Amniotic epithelial cell (primary cell): ENCODE measurements at regions not wholly inside any gene's neighbourhood (a gene's known extent, or its start where the extent isn't known, plus 50 kb on each side); places are given as distances from the start of the nearest gene placed in this dataset.
"Not testable (repeated sequence)": the region's sequence is repeated elsewhere in the genome, so short reads cannot be mapped to it uniquely, and the experiment has no call there.

Experiments used
- DNase-seq: peaks from one replicate; pipeline ENCODE4 v3.0.0-alpha.2; 2010; ENCODE audit warnings: low read depth

DNA sequence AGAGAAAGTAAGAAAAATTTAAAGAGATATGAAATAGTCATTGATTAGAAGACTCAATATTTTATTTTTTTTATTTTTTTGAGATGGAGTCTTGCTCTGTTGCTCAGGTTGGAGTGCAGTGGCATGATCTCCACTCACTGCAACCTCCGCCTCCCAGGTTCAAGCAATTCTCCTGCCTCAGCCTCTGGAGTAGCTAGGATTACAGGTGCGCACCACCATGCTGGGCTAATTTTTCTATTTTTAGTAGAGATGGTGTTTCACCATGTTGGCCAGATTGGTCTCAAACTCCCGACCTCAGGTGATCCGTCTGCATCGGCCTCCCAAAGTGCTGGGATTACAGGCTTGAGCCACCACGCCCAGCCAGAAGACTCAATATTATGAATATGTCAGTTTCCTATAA lies 672.6 kb downstream of the UQCRFS1 start:
- DNase-seq = not testable (repeated sequence)

DNA sequence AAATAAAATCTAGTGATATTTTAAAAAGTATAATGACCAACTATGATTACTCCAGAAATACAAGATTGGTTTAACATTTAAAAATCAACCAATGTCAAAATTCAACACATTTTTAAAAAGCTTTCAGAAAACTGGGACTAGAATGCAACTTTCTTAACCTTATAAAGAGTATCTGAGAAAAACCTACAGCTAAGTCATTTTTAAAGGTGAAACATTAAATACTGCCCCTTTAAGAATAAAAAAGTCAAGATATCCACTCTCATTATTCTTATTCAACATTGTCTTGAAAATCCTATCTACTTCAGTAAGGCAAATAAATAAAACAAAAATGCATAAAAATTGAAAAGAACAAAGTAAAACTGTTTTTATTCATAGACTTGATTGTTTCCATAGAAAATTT lies 673.2 kb downstream of the UQCRFS1 start:
- no peak for DNase-seq

DNA sequence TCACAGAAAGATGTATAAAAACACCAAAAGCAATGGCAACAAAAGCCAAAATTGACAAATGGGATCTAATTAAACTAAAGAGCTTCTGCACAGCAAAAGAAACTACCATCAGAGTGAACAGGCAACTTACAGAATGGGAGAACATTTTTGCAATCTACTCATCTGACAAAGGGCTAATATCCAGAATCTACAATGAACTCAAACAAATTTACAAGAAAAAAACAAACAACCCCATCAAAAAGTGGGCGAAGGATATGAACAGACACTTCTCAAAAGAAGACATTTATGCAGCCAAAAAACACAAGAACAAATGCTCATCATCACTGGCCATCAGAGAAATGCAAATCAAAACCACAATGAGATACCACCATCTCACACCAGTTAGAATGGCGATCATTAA lies 674.4 kb downstream of the UQCRFS1 start:
- DNase-seq = not testable (repeated sequence)

DNA sequence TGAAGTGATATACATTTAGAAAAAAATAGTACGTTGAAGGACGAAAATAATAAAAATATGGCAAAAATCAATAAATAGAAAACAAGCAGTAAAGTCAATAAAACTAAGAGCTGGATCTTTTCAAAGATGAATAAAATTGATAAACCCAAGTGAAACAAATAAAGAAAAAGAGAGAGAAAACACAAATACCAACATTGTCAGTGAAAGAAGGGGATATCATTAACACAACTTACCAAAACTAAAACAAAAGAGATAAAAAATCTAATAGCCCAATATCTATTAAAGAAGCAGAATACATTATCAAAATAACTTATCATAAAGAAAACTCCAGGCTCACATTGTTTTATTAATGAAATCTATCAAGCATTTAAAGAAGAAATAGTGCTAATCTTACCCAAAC lies 675.1 kb downstream of the UQCRFS1 start:
- no peak for DNase-seq

DNA sequence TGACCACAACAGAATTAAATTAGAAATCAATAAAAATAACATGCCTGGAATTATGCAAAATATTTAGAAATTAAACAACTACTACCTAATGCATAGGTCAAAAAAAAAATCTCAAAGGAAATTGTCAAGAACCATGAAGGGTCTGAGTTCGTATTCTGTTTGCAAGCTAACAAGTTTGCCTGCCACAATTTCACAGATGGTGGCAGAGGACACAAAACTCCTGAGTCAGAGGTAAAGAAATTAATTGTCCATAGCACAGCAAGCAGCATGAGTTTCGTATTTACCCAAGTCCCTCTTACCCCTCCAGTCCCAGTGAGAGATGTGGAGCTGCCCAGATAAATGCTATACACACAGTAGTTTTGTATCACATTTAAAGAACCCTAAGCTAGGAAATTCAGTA lies 675.9 kb downstream of the UQCRFS1 start:
- no peak for DNase-seq

DNA sequence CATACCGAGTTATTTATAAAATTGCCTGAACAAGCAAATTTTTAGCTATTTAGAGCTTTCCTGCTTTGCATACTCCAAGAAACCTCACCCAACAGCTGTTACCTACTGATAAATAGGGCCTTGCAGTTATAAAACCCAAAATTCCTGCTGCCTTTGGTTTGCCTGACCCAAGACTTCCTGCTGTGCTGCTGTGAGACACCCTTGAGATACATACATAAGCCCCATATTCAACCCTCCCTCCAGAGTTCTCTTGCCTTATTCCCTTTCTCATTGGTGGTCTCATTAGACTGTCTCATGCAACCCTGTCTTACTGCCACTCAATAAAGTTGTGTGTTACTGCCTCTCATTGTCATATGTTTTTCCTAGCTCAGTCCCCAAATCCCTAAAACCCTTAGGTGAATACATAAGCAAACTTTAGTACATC lies 677.6 kb downstream of the UQCRFS1 start:
- DNase-seq = no peak

- DNase-seq = no peak
These were observed 678.1 kb downstream of the UQCRFS1 start for GRCh38 chr19:28534766-28535351.

GRCh38 chr19:28532765-28533341 lies 680.1 kb downstream of the UQCRFS1 start:
- no peak for DNase-seq

- DNase-seq = no peak
These were observed 681.0 kb downstream of the UQCRFS1 start for GRCh38 chr19:28531979-28532378.

DNA sequence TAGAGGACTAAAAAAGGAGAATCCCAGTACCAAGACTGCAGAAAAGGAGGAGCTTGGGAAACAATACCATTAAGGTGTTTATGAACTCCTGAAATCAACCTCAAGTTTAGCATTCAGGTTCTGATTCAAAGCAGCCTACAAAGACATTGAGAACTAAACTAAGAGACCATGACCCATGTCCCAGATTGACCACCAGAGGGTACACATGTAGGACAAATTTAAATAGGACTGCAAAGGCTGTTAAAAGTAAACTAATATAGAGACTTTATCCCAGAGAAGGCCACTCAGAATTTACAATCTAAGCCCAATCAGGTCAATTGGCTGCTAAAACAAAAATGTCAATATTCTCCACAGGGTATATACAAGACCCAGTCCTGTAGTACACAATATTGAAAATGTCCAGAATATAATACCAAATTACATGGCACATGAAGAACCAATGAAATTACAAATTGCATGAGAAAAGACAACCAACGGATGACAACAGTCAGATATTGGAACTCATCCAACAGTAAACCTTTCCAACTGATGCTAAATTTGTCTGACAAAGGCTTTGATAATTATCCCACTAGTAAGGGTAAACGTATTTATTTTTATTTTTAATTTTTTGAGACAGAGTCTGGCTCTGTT lies 682.4 kb downstream of the UQCRFS1 start:
- DNase-seq = no peak

- DNase-seq = no peak
These were observed 686.9 kb downstream of the UQCRFS1 start for GRCh38 chr19:28526038-28526437.

GRCh38 chr19:28523619-28524018 lies 689.3 kb downstream of the UQCRFS1 start:
- DNase-seq = no peak

DNA sequence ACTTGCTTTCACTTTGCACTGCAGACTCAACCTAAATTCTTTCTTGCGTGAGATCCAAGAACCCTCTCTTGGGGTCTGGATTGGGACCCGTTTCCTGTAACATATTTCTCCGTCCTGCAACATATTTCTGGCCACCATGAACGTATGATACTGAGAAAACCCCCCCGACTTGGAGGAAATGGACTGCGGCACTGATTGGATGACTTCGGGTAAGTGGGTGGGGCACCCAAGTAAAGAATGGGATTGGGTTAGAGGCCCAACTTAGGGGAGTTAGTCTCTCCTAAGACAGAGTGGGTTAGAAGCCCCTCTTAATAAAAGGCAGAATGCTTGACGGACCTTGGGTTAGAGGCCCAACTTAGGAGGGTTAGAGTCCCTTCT lies 690.4 kb downstream of the UQCRFS1 start:
- DNase-seq = no peak

- no peak for DNase-seq
These were observed 691.1 kb downstream of the UQCRFS1 start for GRCh38 chr19:28521614-28522544.

DNA sequence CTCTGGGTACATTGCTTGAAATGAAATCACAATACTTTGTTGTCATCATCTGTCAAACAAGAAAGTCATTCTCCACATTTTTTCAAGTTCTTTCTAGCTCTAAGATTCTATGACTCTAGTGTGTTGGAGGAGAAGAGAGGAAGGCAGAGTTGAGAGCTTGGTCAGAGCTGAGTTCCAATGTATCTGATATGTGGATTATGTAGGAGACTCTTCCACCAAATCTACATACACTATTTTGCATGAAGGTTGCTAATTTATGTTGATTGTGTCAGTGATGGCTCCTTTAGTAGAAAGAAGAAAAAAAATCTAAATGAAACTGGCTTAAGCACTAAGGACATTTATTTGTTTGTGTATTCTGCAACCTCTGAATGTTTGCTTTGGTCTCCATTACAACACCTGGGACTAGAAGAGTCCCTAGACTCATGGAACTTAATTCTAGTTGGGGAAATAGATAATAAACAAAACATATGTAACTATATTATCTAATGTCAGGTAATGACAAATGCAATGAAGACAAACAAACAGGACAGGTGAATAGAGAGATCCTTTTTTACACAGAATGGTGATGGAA lies 691.9 kb downstream of the UQCRFS1 start:
- no peak for DNase-seq

DNA sequence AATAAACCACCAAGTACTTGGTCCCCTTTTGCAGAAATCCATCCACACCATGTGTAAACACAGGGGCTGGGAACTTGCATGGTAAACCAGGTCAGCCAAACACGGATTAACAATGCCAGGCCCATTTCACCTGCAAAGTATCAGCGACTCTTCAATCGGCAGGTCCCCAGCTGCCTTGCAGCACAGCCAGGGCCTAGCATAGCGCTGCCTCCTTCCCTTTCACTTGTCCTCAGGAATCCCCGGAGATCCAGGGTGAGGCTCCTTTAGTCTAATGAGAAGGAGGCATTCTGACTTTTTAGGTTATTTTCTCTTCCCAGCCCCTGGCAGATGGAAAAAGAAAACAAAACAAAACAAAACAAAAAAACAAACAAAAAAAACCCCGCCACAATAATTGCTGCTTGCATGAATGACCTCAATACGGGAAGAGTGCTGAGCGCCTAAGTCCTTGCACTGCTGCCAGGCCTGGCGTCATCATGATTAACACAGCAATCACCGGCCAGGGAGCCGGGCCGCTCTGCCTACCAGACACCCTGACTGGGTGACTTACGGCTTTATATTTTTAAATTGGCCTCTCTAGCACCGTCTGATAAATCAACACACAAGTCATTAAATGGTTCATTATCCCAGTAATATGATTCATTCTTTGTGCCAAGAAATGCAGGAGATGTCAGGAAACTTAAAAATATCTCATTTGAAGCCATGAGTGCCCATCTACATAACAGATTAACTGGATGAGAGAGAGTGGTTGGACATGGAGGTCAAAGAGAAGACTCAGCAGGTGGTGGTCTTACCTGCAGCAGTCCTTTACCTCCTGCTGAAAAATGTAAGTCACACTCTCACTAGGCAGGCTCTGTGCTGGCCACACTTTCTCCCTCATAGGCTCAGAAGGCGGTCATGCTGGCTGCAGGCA lies 692.7 kb downstream of the UQCRFS1 start:
- no peak for DNase-seq

- no peak for DNase-seq
These were observed 693.7 kb downstream of the UQCRFS1 start for GRCh38 chr19:28519218-28519779.

DNA sequence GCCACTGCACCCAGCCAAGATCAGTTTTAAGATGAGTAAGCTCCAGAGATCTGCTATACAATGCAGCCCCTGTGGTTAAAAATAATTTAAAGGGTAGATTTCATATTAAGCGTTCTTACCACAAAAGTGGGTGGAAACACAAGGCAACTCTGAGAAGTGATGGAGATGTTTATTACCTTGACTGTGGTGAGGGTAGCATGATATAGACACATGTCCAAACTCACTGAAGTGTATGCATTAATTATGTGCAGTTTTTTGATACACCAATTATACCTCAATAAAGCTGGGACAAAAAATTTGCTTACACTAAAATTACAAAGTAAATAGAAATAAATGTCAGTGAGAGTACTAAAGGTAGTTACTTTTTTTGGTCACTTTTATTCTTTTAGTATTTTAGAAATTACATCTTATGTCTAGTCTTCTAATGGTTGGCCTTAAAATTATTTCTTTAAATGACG lies 696.5 kb downstream of the UQCRFS1 start:
- DNase-seq = no peak

DNA sequence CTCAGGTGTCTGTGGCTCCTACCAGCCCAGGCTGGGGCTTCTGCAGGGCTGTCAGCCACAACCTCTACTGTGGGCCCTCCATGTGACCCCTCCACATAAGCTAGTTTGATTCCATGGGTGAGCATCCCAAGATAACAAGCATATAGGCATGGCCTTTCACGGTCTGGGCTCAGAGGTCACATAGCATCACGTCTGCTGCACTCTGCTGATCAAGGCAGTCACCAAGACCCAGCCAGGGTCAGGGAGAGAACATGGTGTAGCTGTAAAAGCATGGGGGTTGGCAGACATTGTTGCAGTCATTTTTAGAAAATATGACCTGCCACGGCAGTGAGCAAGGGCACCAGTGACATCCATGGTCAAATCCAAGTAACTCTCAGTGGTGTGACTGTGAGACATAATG lies 698.8 kb downstream of the UQCRFS1 start:
- DNase-seq = no peak

DNA sequence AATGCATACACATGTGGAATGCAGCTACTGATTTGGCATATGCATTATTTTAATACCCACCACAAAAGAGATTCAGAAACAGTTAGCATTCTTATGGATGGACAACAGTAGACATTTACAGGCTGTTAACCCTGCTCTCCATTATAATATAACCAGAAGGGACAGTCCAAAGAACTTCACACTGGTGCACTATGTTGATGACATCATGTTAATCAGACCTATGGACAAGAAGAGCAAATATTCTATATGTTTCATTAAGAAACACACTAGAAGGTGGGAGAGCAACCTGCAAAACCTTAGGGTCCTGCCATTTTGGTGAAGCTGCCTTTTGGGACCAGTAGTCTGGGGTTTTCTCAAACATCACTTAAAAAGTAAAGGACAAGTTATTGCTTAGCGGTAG lies 701.3 kb downstream of the UQCRFS1 start:
- no peak for DNase-seq
